Suprapubic skin (tissue), 4 donors: ENCODE measurements at regions not wholly inside any gene's neighbourhood (a gene's known extent, or its start where the extent isn't known, plus 50 kb on each side); places are given as distances from the start of the nearest gene placed in this dataset.
"Not testable (repeated sequence)": the region's sequence is repeated elsewhere in the genome, so short reads cannot be mapped to it uniquely, and the experiment has no call there.

Experiments used
- DNase-seq, 2 donors: peaks; one replicate each; pipeline ENCODE4 v3.0.0-alpha.2; 2019; ENCODE audit warnings: low spot score in 2 of 2
- H3K27ac ChIP-seq: fragments of 200-600 bp; sonication (generic); one replicate; pipeline ENCODE4 v1.5.1; 2019
- H3K27me3 ChIP-seq: fragments of 200-600 bp; sonication (generic); one replicate; pipeline ENCODE4 v1.5.1; 2019
- H3K36me3 ChIP-seq: fragments of 200-600 bp; sonication (generic); one replicate; pipeline ENCODE4 v1.5.1; 2019
- H3K4me1 ChIP-seq: fragments of 200-600 bp; sonication (generic); one replicate; pipeline ENCODE4 v1.5.1; 2019
- H3K4me3 ChIP-seq: fragments of 200-600 bp; sonication (generic); one replicate; pipeline ENCODE4 v1.5.1; 2019; ENCODE audit warnings: mild to moderate bottlenecking
- H3K9me3 ChIP-seq: fragments of 200-600 bp; sonication (generic); one replicate; pipeline ENCODE4 v1.5.1; 2019
- CTCF ChIP-seq, 2 donors: fragments of 200-600 bp in 1 of 2; fragments of 450-650 bp in 1 of 2; sonication (generic) in 1 of 2; IDR thresholded peaks; one replicate each; pipeline ENCODE4 v1.5.1; 2016 to 2019; ENCODE audit warnings: antibody characterized with exemption in 2 of 2, mild to moderate bottlenecking in 1 of 2, moderate library complexity in 1 of 2
- EP300 ChIP-seq: sonication (generic); formaldehyde crosslinking; IDR thresholded peaks from one replicate; pipeline ENCODE4 v1.6.1; 2017; ENCODE audit warnings: antibody characterized with exemption
- POLR2A ChIP-seq, 2 donors: fragments of 450-650 bp; IDR thresholded peaks; one replicate each; pipeline ENCODE4 v1.6.1; 2017; ENCODE audit warnings: antibody characterized with exemption in 2 of 2, mild to moderate bottlenecking in 2 of 2, moderate library complexity in 2 of 2
- POLR2AphosphoS5 ChIP-seq, 3 donors: sonication (generic); formaldehyde crosslinking; IDR thresholded peaks; one replicate each; pipeline ENCODE4 v1.6.1; 2017; ENCODE audit warnings: antibody characterized with exemption in 3 of 3
- WGBS: methylation state at CpG from one replicate; pipeline ENCODE4 v1.1.5; 2018; 5-methylcytosine and 5-hydroxymethylcytosine counted together

GRCh38 chr4:66943112-66943511 is 602.2 kb downstream of the CENPC start:
- Histone ChIP-seq H3K9me3 (no peaks in the 10 kb centered on the region), H3K4me1 (no peaks in the 10 kb centered on the region), H3K27ac (no peak overlapping the region), H3K4me3 (no peak overlapping the region), H3K36me3 (no peaks in the 10 kb centered on the region), H3K27me3 (no peaks in the 10 kb centered on the region)
- WGBS = 56% methylated on average over 4 of the region's 4 CpGs
- TF ChIP-seq POLR2AphosphoS5 (IDR thresholded peaks at IDR 0.05) (no peak), EP300 (no peak), CTCF (IDR thresholded peaks at IDR 0.05) (no peak), POLR2A (IDR thresholded peaks at IDR 0.05) (no peak)
- no peak for DNase-seq

DNA sequence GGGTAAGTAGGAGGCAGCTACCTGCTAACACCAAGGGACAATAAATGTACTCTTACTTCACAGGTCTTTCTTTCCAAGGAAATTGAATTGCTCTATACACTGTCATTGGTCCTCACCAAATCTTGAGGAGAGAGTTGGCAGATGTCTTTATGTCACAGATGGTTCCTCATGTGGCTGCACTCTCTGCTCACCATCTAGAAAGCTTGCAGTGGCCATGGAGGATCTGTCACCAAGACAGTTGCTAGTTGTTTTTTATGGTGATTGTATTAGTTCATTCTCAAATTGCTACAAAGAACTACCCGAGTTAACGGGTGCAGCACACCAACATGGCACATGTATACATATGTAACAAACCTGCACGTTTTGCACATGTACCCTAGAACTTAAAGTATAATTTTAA is 613.3 kb downstream of the CENPC start:
- H3K4me1 ChIP-seq, H3K27ac ChIP-seq, H3K27me3 ChIP-seq, DNase-seq, H3K36me3 ChIP-seq, H3K9me3 ChIP-seq, H3K4me3 ChIP-seq: not testable (repeated sequence)
- 97% methylated on average over 3 of the region's 3 CpGs for WGBS

DNA sequence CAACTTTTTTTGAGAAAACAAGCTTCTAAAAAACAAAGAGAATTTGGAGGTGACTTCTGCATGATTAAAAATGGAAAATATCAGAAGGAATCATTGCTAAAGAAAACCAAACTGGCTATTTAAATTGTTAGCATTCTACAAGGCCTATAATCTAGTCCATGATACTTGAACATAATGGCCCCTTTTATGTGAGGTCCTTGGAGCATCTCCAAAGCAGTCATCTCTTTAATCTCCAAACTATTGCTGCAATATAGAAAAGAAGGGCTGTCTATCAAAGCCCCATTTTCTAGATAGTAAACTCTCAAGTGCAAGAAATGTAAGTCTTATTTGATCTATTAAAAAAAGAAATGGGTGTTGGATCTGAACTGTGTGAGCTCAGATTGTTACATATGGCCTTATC is 615.1 kb downstream of the CENPC start:
- H3K4me1 ChIP-seq = no peaks in the 10 kb centered on the region
- DNase-seq = no peak
- H3K9me3 ChIP-seq = no peaks in the 10 kb centered on the region
- no peaks in the 10 kb centered on the region for H3K36me3 ChIP-seq
- H3K27ac ChIP-seq = no peak overlapping the region
- no peak for TF ChIP-seq CTCF (IDR thresholded peaks at IDR 0.05)
- TF ChIP-seq EP300 = no peak
- TF ChIP-seq POLR2AphosphoS5 (IDR thresholded peaks at IDR 0.05) = no peak
- TF ChIP-seq POLR2A (IDR thresholded peaks at IDR 0.05) = no peak
- H3K4me3 ChIP-seq = no peak overlapping the region
- no peaks in the 10 kb centered on the region for H3K27me3 ChIP-seq

DNA sequence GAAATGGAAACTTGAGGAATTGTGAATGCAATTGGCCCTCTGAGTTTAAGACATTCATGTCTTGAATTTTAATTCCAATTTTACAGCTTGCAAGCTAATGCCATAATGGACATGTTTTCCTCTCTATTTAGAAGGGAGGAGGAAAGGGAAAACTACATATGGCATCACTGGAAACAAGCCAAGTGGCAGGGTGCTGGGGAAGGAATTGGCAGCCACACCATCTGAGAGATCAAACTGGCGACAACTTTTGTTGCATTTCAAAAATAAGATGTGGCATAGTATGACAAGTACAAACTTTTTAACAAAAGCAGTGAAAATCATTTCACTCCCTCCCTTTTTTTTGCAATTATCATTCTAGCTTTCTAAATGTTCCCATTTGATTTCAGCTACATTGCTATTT is 615.6 kb downstream of the CENPC start:
- Histone ChIP-seq H3K9me3 (no peaks in the 10 kb centered on the region), H3K27ac (no peak overlapping the region), H3K36me3 (no peaks in the 10 kb centered on the region), H3K27me3 (no peaks in the 10 kb centered on the region), H3K4me3 (no peak overlapping the region), H3K4me1 (no peaks in the 10 kb centered on the region)
- WGBS = 35% methylated on average over 1 of the region's 1 CpG
- no peak for DNase-seq
- TF ChIP-seq CTCF (IDR thresholded peaks at IDR 0.05) (no peak), POLR2AphosphoS5 (IDR thresholded peaks at IDR 0.05) (no peak), POLR2A (IDR thresholded peaks at IDR 0.05) (no peak), EP300 (no peak)

DNA sequence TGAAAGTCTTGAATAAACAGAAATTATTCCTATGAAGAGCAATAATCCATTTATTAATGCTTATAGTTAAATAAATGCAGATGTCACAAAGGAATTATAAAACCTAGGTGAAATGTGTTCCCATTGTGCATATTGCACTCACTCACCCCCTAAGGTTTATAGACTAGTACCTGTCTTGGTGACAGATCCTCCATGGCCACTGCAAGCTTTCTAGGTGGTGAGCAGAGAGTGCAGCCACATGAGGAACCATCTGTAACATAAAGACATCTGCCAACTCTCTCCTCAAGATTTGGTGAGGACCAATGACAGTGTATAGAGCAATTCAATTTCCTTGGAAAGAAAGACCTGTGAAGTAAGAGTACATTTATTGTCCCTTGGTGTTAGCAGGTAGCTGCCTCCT is 616.4 kb downstream of the CENPC start:
- not testable (repeated sequence) for H3K4me3 ChIP-seq, H3K36me3 ChIP-seq, H3K27me3 ChIP-seq, H3K9me3 ChIP-seq, H3K4me1 ChIP-seq, H3K27ac ChIP-seq, DNase-seq

DNA sequence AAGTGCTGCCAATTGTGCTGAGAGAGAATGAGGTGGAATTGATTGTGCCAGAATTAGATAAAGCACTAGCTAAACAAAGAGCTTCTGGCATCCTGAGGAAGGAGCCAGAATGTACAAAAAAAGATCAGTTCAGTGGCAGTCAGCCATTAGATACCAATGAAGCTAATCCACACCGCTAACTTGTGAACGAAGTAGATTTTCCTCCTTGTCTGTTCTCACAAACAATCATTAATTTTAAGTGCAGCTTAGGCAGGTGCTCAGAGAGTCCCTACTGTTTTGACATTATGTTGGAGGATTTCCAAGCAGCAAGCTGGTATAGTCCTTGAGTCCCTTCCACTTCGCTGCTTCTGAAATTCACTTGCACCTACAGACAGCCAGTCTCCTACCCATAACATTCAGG is 617.4 kb downstream of the CENPC start:
- Histone ChIP-seq H3K4me3 (no peak overlapping the region), H3K4me1 (no peaks in the 10 kb centered on the region), H3K9me3 (no peaks in the 10 kb centered on the region), H3K27me3 (no peaks in the 10 kb centered on the region), H3K36me3 (no peaks in the 10 kb centered on the region), H3K27ac (no peak overlapping the region)
- no peak for TF ChIP-seq POLR2AphosphoS5 (IDR thresholded peaks at IDR 0.05)
- no peak for TF ChIP-seq POLR2A (IDR thresholded peaks at IDR 0.05)
- TF ChIP-seq CTCF (IDR thresholded peaks at IDR 0.05) = no peak
- no peak for TF ChIP-seq EP300
- DNase-seq = no peak
- WGBS = 56% methylated on average over 3 of the region's 3 CpGs
